GM21786 (cell line): ENCODE measurements at regions not wholly inside any gene's neighbourhood (a gene's known extent, or its start where the extent isn't known, plus 50 kb on each side); places are given as distances from the start of the nearest gene placed in this dataset.
"Not testable (repeated sequence)": the region's sequence is repeated elsewhere in the genome, so short reads cannot be mapped to it uniquely, and the experiment has no call there.

Experiments
- ATAC-seq: cut with Tn5 transposase; IDR thresholded peaks from one replicate; pipeline ENCODE4 v1.9.1; 2021; ENCODE audit not compliant: unreplicated experiment

DNA sequence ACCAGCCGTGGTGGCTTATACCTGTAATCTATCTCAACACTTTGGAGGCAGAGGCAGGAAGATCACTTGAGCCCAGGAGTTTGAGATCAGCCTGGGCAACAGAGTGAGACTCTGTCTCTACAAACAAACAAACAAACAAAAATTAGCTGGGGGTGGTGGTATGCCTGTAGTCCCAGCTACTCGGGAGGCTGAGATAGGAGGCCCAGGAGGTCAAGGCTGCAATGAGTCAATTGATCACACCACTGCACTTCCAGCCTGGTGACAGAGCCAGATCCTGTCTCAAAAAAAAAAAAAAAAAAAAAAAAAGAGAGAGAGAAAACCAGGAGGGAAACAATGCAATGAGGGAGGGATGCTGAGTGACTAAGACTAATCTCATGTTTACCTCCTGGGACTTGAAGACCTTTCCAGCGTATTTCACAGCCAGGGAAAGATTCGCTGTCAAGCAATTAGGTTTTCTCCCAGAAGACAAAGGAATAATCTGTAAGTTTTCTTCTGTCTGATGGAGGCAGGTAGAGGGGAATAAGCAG, 51.1 kb upstream of the MIER3 start:
- no peak for ATAC-seq

- ATAC-seq: not testable (repeated sequence)
Observed at GRCh38 chr5:57003566-57003965, 51.6 kb upstream of the MIER3 start.

DNA sequence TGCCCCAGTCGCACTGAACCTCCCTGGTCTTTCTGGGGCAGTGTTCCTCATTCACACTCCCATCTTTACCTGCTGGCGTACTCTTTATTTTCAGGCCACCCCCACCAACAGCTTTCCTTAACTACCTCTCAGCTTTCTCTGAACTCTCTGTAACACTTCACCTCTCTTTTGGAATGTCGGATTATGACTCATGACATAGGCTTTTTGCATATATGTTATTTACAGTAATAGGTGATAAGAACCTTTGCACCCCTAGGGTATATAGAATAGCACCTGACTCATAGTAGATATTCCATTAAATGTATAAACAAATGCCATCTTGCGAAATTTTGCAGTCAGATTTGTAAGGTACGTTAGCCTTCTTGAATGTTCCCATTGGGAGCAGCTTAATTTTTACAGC, 52.9 kb upstream of the MIER3 start:
- ATAC-seq: no peak

GRCh38 chr5:57007344-57007743, 55.4 kb upstream of the MIER3 start:
- peak; percentile 79 for ATAC-seq

- ATAC-seq: no peak
Observed at GRCh38 chr5:57009811-57010210, 57.9 kb upstream of the MIER3 start.

DNA sequence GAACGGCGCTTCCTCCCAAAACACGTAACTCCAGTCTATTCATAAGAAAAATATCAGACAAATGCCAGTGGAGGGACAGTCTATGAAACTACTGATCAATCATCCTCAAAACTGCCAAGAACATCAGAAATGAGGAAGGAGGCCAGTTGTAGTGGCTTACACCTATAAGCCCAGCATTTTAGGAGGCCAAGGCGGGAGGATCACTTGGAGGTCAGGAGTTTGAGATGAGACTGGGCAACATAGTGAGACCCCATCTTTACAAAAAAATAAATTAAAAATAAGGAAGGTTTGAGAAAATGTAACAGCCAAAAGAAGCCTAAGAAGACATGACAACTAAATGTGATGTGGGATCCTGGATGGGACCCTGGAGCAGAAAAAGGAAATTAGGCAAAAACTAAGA, 58.9 kb upstream of the MIER3 start:
- no peak for ATAC-seq

GRCh38 chr5:57012511-57012910, 60.6 kb upstream of the MIER3 start:
- ATAC-seq: no peak

GRCh38 chr5:57025961-57026360, 74.0 kb upstream of the MIER3 start:
- ATAC-seq: no peak

GRCh38 chr5:57028161-57028560, 76.2 kb upstream of the MIER3 start:
- no peak for ATAC-seq

GRCh38 chr5:57032151-57032551, 80.2 kb upstream of the MIER3 start:
- no peak for ATAC-seq

- no peak for ATAC-seq
Observed at GRCh38 chr5:57033103-57033502, 81.2 kb upstream of the MIER3 start.

GRCh38 chr5:57033503-57033902, 81.6 kb upstream of the MIER3 start:
- no peak for ATAC-seq

DNA sequence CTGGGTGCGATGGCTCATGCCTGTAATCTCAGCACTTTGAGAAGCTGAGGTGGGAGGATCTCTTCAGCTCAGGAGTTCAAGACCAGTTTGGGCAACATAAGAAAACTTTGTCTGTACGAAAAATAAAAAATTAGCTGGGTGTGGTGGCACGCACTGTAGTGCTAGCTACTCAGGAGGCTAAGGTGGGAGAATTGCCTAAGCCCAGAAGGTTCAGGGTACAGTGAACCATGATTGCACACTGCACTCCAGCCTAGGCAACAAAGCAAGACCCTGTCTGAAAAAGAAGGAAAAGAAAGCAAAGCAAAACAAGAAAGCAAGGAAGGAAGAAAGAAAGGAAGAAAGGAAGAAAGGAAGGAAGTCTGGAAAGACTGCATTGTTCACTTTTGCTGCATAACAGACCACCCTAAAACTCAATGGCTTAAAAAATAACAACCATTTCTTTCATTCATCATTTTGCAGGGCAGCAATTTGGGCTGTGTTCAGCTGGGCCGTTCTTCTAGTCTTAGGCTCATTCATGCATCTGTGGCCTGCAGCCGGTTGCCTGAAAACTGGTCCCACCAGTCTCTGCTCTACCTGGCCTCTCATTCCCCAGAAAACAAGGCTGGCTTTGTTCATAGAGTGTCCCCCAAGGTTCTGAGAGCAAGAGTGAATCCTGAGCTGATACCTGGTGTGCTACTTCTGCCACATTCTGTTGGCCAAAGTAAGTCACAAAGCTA, 82.4 kb upstream of the MIER3 start:
- ATAC-seq: no peak

- no peak for ATAC-seq
Observed at GRCh38 chr5:57035955-57036354, 84.0 kb upstream of the MIER3 start.

- no peak for ATAC-seq
Observed at GRCh38 chr5:57036761-57037160, 84.8 kb upstream of the MIER3 start.

DNA sequence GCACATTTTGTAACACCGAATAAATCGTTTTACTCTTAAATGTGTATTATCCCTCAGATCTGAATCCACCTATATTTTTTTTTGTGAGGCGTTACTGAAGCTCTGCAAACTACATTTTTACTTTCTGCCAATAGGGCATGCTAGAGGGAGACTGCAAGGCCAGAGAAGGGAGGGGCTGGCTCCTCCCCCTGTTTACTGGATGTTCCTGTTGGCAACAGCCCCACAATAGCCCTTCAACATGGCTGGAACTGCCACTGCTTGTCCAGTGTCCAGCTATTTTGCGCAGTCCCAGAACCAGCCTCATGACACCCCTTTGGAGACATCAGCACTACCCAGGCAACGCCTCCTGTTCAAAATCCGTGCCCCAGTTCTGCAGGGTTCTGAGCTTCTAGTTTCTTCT, 85.4 kb upstream of the MIER3 start:
- ATAC-seq: no peak

GRCh38 chr5:57041570-57041969, 89.6 kb upstream of the MIER3 start:
- ATAC-seq: no peak

DNA sequence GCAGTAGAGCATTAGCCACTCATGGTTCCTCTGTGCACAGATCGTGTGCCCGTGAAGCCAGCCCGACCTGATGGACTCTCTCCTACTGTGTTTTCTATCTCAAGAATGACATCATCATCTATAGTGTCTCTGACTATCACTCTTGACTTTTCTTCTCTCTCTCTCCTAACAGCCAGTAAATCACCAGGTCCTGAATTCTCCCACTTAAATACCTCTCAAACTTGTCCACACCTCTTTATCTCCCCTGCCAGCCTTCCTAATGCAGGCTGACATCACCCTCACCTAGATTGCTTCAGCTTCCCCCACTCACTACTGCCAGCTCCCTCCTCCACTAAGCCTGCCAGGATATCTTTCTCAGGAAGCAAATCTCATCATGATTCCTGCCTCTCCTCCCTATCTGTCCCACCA, 90.6 kb upstream of the MIER3 start:
- no peak for ATAC-seq

DNA sequence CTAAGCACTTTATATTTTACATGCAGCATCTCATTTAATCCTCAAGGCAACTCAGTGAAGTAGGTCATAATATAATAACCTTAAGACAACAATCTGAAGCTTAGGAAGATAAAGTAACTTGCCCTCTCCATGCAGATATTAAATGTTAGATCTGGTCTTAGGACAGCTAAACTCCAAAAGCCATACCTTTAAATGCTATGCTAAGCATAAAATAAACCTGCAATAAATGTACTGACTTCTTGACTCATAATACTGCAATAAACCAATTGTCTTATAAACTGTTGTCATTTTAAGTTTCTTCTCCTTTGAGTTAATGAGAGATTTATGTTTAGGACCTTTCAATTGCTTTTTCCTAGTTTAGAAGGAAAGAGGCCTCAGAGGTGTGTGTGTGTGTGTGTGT, 102.2 kb upstream of the MIER3 start:
- ATAC-seq: no peak

DNA sequence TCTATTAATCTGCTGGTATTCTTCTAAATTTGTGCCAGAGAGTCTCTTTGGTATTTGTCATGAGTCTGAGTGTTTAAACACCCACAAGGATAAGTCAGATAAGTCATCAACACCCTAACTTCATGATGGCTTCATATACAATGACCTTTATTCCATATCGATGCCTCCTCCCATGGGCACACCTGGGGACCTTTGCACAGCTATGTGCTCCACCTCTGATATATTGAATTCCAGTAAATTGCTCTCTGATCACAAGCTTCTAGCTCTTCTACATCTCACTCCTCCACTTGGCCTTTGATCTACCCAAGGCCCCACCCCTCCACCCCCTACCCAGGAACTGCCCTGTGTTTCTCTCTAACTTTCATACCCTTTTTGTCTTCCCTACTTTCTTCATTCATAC, 102.7 kb upstream of the MIER3 start:
- no peak for ATAC-seq

- no peak for ATAC-seq
Observed at GRCh38 chr5:57055731-57056130, 103.8 kb upstream of the MIER3 start.

GRCh38 chr5:57063773-57064172, 110.1 kb upstream of the GPBP1 start:
- ATAC-seq: no peak

DNA sequence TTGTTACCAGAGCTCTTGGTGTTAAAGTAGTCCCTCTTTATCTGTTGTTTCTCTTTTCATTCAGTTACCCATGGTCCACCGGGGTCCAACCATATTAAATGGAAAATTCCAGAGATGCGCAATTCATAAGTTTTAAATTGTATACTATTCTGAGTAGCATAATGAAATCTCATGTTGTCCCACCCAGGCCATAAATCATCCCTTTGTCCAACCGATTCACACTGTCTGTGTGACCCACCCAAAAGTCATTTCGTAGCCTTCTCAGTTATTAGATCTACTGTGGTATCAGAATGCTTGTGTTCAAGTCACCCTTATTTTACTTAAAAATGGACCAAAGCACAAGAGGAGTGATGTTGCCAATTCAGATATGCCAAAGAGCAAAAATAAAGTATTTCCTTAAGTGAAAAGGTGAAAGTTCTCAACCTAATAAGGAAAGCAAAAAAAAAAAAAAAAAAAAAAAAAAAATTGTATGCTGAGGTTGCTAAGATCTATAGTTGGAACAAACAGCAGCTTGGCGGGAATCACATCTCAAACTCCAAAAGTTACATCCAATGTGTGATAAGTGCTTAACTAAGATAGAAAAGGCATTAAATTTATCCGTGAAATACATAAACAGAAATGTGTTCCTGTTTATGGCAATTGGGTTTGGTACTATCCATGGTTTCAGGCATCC, 106.8 kb upstream of the GPBP1 start:
- no peak for ATAC-seq
